SK-N-SH (cell line): ENCODE measurements at regions not wholly inside any gene's neighbourhood (a gene's known extent, or its start where the extent isn't known, plus 50 kb on each side); places are given as distances from the start of the nearest gene placed in this dataset.

Experiments used
- CTCF ChIA-PET: fragments of 300-600, 350-600 bp; formaldehyde crosslinking; extraction: SDS; loops from one replicate; lab custom pipeline; 2021; lab: Yijun Ruan, JAX
- POLR2A ChIA-PET: fragments of 350-600 bp; sonication (Branson Sonifier 250); formaldehyde crosslinking; extraction: SDS; loops from one replicate; lab custom pipeline; 2020; ENCODE audit warnings: antibody characterized with exemption, inconsistent platforms; lab: Yijun Ruan, JAX
- DNase-seq: peaks from one replicate; pipeline ENCODE4 v3.0.0; 2012
- H2AFZ ChIP-seq: fragments of 200-600 bp; sonication (generic); 2 replicates; pipeline ENCODE4 v1.8.1; 2016; ENCODE audit warnings: antibody characterized with exemption, mild to moderate bottlenecking, low read depth
- H3F3A ChIP-seq: fragments of 200-600 bp; sonication (generic); replicated peaks from 2 replicates; pipeline ENCODE3; 2016; ENCODE audit warnings: antibody characterized with exemption, mild to moderate bottlenecking; ENCODE audit not compliant: insufficient read depth
- H3K27ac ChIP-seq, 2 experiments: fragments of 200-500 bp in 1 of 2; fragments of 200-600 bp in 1 of 2; sonication (Bioruptor generic) in 1 of 2; sonication (generic), shearing (Covaris generic) in 1 of 2; 2 replicates each; pipeline versions ENCODE4 v1.5.1 to v1.6.1; 2014 to 2016; ENCODE audit warnings: low read depth in 2 of 2, inconsistent platforms in 1 of 2, low read length in 1 of 2, mild to moderate bottlenecking in 1 of 2, mixed read lengths in 1 of 2
- H3K27me3 ChIP-seq: fragments of 200-600 bp; sonication (generic), shearing (Covaris generic); 2 replicates; pipeline ENCODE4 v1.6.1; 2016; ENCODE audit warnings: mixed run types; ENCODE audit not compliant: insufficient read depth
- H3K36me3 ChIP-seq, 2 experiments: fragments of 200-500 bp in 1 of 2; fragments of 200-600 bp in 1 of 2; sonication (Bioruptor generic) in 1 of 2; sonication (generic) in 1 of 2; replicated peaks in 1 of 2; 2 replicates each; pipeline versions ENCODE3 to v1.5.1; 2014 to 2016; ENCODE audit warnings: low read length in 1 of 2, mild to moderate bottlenecking in 1 of 2; ENCODE audit not compliant: insufficient read depth in 2 of 2, control insufficient read depth in 1 of 2
- H3K4me1 ChIP-seq, 2 experiments: fragments of 200-500 bp in 1 of 2; fragments of 200-600 bp in 1 of 2; sonication (Bioruptor generic) in 1 of 2; sonication (generic), shearing (Covaris generic) in 1 of 2; 2 replicates each; pipeline versions ENCODE4 v1.5.1 to v1.6.1; 2014 to 2016; ENCODE audit warnings: low read depth in 1 of 2, low read length in 1 of 2, mixed run types in 1 of 2; ENCODE audit not compliant: insufficient read depth in 2 of 2, control insufficient read depth in 1 of 2
- H3K4me2 ChIP-seq: fragments of 200-600 bp; sonication (generic), shearing (Covaris generic); 2 replicates; pipeline ENCODE4 v1.6.1; 2017; ENCODE audit warnings: mixed run types
- H3K4me3 ChIP-seq, 2 experiments: fragments of 200-500 bp in 1 of 2; fragments of 200-600 bp in 1 of 2; sonication (Bioruptor generic) in 1 of 2; sonication (generic), shearing (Covaris generic) in 1 of 2; 2 replicates each; pipeline versions ENCODE4 v1.5.1 to v1.8.1; 2014 to 2016; ENCODE audit warnings: low read depth in 2 of 2, inconsistent platforms in 1 of 2, low read length in 1 of 2, mild to moderate bottlenecking in 1 of 2, mixed read lengths in 1 of 2, moderate library complexity in 1 of 2
- H3K79me2 ChIP-seq: fragments of 200-600 bp; sonication (generic); 2 replicates; pipeline ENCODE4 v1.8.1; 2017; ENCODE audit warnings: mild to moderate bottlenecking; ENCODE audit not compliant: insufficient read depth
- H3K9ac ChIP-seq: fragments of 200-600 bp; sonication (generic); 2 replicates; pipeline ENCODE4 v1.6.1; 2017; ENCODE audit warnings: mixed run types
- H3K9me2 ChIP-seq: fragments of 200-600 bp; sonication (generic); 2 replicates; pipeline ENCODE4 v1.6.1; 2017; ENCODE audit warnings: mixed run types
- H3K9me3 ChIP-seq: fragments of 200-600 bp; sonication (generic); 2 replicates; pipeline ENCODE4 v1.6.1; 2017; ENCODE audit warnings: mixed run types, mild to moderate bottlenecking, moderate library complexity
- H4K20me1 ChIP-seq: fragments of 200-600 bp; sonication (generic); 2 replicates; pipeline ENCODE4 v1.6.1; 2017; ENCODE audit warnings: mild to moderate bottlenecking, mixed run types; ENCODE audit not compliant: insufficient read depth
- CHD2 ChIP-seq: fragments of 150-350 bp; IDR thresholded peaks from 2 replicates; pipeline ENCODE4 v1.6.1; 2018; ENCODE audit warnings: low read length; ENCODE audit not compliant: partially characterized antibody
- FOXM1 ChIP-seq: IDR thresholded peaks from 2 replicates; pipeline ENCODE4 v1.4.0; 2012; ENCODE audit warnings: low read depth, mild to moderate bottlenecking
- MXI1 ChIP-seq: IDR thresholded peaks from 2 replicates; pipeline ENCODE4 v1.6.1; 2012; ENCODE audit warnings: mild to moderate bottlenecking, low read depth, low read length, improper control_type of control experiment
- NFIC ChIP-seq: IDR thresholded peaks from 2 replicates; pipeline ENCODE4 v1.4.0; 2012; ENCODE audit warnings: borderline replicate concordance
- NRF1 ChIP-seq: IDR thresholded peaks from 2 replicates; pipeline ENCODE4 v1.6.1; 2012; ENCODE audit warnings: low read depth, mild to moderate bottlenecking, low read length
- SIN3A ChIP-seq: IDR thresholded peaks from 2 replicates; pipeline ENCODE4 v1.6.1; 2012; ENCODE audit warnings: low read depth, mild to moderate bottlenecking, low read length, moderate library complexity, borderline replicate concordance
- SMC3 ChIP-seq: IDR thresholded peaks from 2 replicates; pipeline ENCODE4 v1.6.1; 2012; ENCODE audit warnings: low read depth, low read length, improper control_type of control experiment
- TAF1 ChIP-seq: IDR thresholded peaks from 2 replicates; pipeline ENCODE4 v1.6.1; 2012; ENCODE audit warnings: low read depth, mild to moderate bottlenecking, low read length, moderate library complexity, borderline replicate concordance
- YY1 ChIP-seq: IDR thresholded peaks from 2 replicates; pipeline ENCODE4 v1.4.0; 2012; ENCODE audit warnings: low read depth, mild to moderate bottlenecking
- WGBS: methylation state at CpG from one replicate; pipeline ENCODE4 v1.1.6; 2017; ENCODE audit warnings: low lambda C conversion rate; 5-methylcytosine and 5-hydroxymethylcytosine counted together
- TF ChIP-seq, protein P1 (sequence below): fragments of 150-350 bp; IDR thresholded peaks from 2 replicates; pipeline ENCODE4 v1.6.1; 2017; ENCODE audit warnings: antibody characterized with exemption, low read length, low read depth, borderline replicate concordance
- TF ChIP-seq, protein P2 (sequence below): IDR thresholded peaks from 2 replicates; pipeline ENCODE4 v1.4.0; 2012; ENCODE audit warnings: low read depth
- TF ChIP-seq, protein P3 (sequence below): IDR thresholded peaks from 2 replicates; pipeline ENCODE4 v1.4.0; 2012; ENCODE audit warnings: low read depth, borderline replicate concordance

DNA sequence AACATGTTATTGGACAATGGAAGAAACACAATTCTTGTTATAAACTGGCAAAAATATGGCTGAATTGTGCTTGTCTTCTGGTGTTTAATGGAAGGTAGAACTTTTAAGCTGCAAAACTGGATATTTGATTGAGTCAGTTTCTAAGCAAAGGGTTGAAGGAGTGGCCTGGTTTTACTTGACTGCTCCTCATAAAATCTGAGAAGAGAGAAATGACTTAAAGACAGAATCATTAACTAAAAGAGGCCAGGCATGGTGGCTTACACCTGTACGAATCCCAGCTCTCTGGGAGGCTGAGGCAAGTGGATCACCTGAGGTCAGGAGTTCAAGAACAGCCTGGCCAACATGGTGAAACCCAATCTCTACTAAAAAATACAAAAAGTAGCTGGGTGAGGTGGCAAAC, 770.7 kb downstream of the CDH11 start:
- ChIA-PET POLR2A (no interaction called here), CTCF (no interaction called here)
- Histone ChIP-seq H3K9ac (no peak overlapping the region), H3F3A (peaks cover 3% of the 10 kb centered on the region), H3K4me1 (no peaks in the 10 kb centered on the region; a peak in 2 of 4 replicates), H3K4me3 (no peak overlapping the region), H3K4me2 (no peak overlapping the region), H3K27ac (no peak overlapping the region), H3K9me3 (no peaks in the 10 kb centered on the region), H3K9me2 (no peaks in the 10 kb centered on the region), H3K36me3 (no peaks in the 10 kb centered on the region), H2AFZ (no peak overlapping the region), H3K27me3 (no peaks in the 10 kb centered on the region), H3K79me2 (no peaks in the 10 kb centered on the region), H4K20me1 (no peaks in the 10 kb centered on the region)
- TF ChIP-seq YY1 (no peak), SIN3A (no peak), MXI1 (no peak), NFIC (no peak), CHD2 (no peak), TAF1 (no peak)
- TF ChIP-seq, protein P1, sequence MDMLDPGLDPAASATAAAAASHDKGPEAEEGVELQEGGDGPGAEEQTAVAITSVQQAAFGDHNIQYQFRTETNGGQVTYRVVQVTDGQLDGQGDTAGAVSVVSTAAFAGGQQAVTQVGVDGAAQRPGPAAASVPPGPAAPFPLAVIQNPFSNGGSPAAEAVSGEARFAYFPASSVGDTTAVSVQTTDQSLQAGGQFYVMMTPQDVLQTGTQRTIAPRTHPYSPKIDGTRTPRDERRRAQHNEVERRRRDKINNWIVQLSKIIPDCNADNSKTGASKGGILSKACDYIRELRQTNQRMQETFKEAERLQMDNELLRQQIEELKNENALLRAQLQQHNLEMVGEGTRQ = no peak
- TF ChIP-seq, protein P2, sequence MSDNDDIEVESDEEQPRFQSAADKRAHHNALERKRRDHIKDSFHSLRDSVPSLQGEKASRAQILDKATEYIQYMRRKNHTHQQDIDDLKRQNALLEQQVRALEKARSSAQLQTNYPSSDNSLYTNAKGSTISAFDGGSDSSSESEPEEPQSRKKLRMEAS = no peak
- DNase-seq = no peak
- WGBS = 25% methylated on average over 1 of the region's 1 CpG

DNA sequence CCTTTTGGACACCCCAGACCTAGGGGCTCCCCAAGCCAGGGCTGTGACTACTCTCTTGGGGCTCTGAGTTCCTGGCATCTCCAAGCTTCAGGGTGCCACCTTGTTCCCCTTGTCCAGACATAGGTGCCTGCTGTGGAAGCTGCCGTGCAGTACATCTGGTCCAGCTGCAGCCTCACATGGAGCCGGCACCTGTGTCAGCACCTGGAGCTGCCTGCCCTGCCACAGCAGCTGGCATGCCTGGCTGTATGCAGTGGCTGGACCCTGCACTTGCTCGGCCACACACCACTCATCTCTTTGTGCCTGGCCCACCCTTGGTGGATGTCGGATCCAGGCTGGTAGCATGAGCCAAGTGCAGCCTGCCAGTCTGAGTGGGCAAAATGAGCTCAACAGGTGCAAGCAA, 775.8 kb downstream of the CDH11 start:
- no peak for TF ChIP-seq NRF1
- no peak for TF ChIP-seq YY1
- TF ChIP-seq MXI1 = no peak
- no peak for TF ChIP-seq SMC3
- no peak for TF ChIP-seq FOXM1
- TF ChIP-seq SIN3A = no peak
- TF ChIP-seq, protein P3, sequence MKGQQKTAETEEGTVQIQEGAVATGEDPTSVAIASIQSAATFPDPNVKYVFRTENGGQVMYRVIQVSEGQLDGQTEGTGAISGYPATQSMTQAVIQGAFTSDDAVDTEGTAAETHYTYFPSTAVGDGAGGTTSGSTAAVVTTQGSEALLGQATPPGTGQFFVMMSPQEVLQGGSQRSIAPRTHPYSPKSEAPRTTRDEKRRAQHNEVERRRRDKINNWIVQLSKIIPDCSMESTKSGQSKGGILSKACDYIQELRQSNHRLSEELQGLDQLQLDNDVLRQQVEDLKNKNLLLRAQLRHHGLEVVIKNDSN = no peak
- Histone ChIP-seq H3K4me1 (no peaks in the 10 kb centered on the region), H3K9me2 (no peaks in the 10 kb centered on the region), H3K27ac (no peak overlapping the region), H3K9ac (no peak overlapping the region), H3K36me3 (no peaks in the 10 kb centered on the region), H3K27me3 (no peaks in the 10 kb centered on the region), H3K9me3 (no peaks in the 10 kb centered on the region), H2AFZ (no peak overlapping the region), H3K4me2 (no peak overlapping the region), H4K20me1 (no peaks in the 10 kb centered on the region), H3K4me3 (no peak overlapping the region), H3K79me2 (no peaks in the 10 kb centered on the region), H3F3A (peaks cover 3% of the 10 kb centered on the region)
- WGBS = 80% methylated on average over 1 of the region's 4 CpGs
- DNase-seq = no peak
- CTCF ChIA-PET = interaction anchor here (0.9 to 1.7 kb wide), 2 partner anchors 10 to 11 kb away, joined by 3 to 5 read pairs; no protein-coding TSS in a partner anchor
- POLR2A ChIA-PET = no interaction called here
